Islet precursor cell (in vitro differentiated cells): ENCODE measurements at regions not wholly inside any gene's neighbourhood (a gene's known extent, or its start where the extent isn't known, plus 50 kb on each side); places are given as distances from the start of the nearest gene placed in this dataset.

Source experiments
- DNase-seq: peaks from one replicate; pipeline ENCODE4 v3.0.0-alpha.2; 2018

GRCh38 chr18:22678486-22678885, 254.6 kb upstream of the RBBP8 start:
- no peak for DNase-seq

GRCh38 chr18:22680944-22681343, 252.2 kb upstream of the RBBP8 start:
- no peak for DNase-seq

GRCh38 chr18:22681908-22682307, 251.2 kb upstream of the RBBP8 start:
- DNase-seq = no peak

GRCh38 chr18:22682720-22683119, 250.4 kb upstream of the RBBP8 start:
- no peak for DNase-seq

GRCh38 chr18:22683196-22683676, 249.9 kb upstream of the RBBP8 start:
- no peak for DNase-seq

- no peak for DNase-seq
Observed at GRCh38 chr18:22683786-22684185, 249.3 kb upstream of the RBBP8 start.

- DNase-seq = no peak
Observed at GRCh38 chr18:22684268-22684667, 248.9 kb upstream of the RBBP8 start.

GRCh38 chr18:22685788-22686187, 247.3 kb upstream of the RBBP8 start:
- no peak for DNase-seq

- no peak for DNase-seq
Observed at GRCh38 chr18:22687892-22688680, 245.0 kb upstream of the RBBP8 start.

- no peak for DNase-seq
Observed at GRCh38 chr18:22688877-22689496, 244.1 kb upstream of the RBBP8 start.

GRCh38 chr18:22689712-22690111, 243.4 kb upstream of the RBBP8 start:
- DNase-seq = no peak

GRCh38 chr18:22690556-22690955, 242.6 kb upstream of the RBBP8 start:
- DNase-seq = no peak

- DNase-seq = no peak
Observed at GRCh38 chr18:22691946-22692710, 241.0 kb upstream of the RBBP8 start.

- DNase-seq = peak; percentile 86
Observed at GRCh38 chr18:22694954-22695353, 238.2 kb upstream of the RBBP8 start.

- DNase-seq = no peak
Observed at GRCh38 chr18:22695674-22696073, 237.5 kb upstream of the RBBP8 start.

- no peak for DNase-seq
Observed at GRCh38 chr18:22697561-22697960, 235.6 kb upstream of the RBBP8 start.

- no peak for DNase-seq
Observed at GRCh38 chr18:22698711-22699110, 234.4 kb upstream of the RBBP8 start.

- DNase-seq = no peak
Observed at GRCh38 chr18:22699629-22700028, 233.5 kb upstream of the RBBP8 start.

GRCh38 chr18:22700920-22701319, 232.2 kb upstream of the RBBP8 start:
- DNase-seq = no peak

GRCh38 chr18:22701326-22701725, 231.8 kb upstream of the RBBP8 start:
- no peak for DNase-seq

GRCh38 chr18:22701795-22702194, 231.3 kb upstream of the RBBP8 start:
- DNase-seq = no peak

GRCh38 chr18:22702806-22703205, 230.3 kb upstream of the RBBP8 start:
- no peak for DNase-seq

GRCh38 chr18:22703883-22704585, 229.1 kb upstream of the RBBP8 start:
- DNase-seq = no peak
